H9 (cell line): ENCODE measurements at regions not wholly inside any gene's neighbourhood (a gene's known extent, or its start where the extent isn't known, plus 50 kb on each side); places are given as distances from the start of the nearest gene placed in this dataset.

ENCODE experiments used
- DNase-seq: peaks from one replicate; pipeline ENCODE4 v3.0.0-alpha.2; 2017
- H2AFZ ChIP-seq: one replicate; pipeline ENCODE4 v1.6.1; 2013; ENCODE audit warnings: mild to moderate bottlenecking, low read length, control low read depth, moderate library complexity
- H2AK5ac ChIP-seq: 2 replicates; pipeline ENCODE4 v1.6.1; 2013; ENCODE audit warnings: low read length, control low read depth, mixed read lengths; ENCODE audit not compliant: insufficient read length
- H2BK120ac ChIP-seq: one replicate; pipeline ENCODE4 v1.6.1; 2013; ENCODE audit warnings: low read depth, mild to moderate bottlenecking, low read length, control low read depth, inconsistent platforms; ENCODE audit not compliant: poor library complexity, severe bottlenecking
- H2BK12ac ChIP-seq: 2 replicates; pipeline ENCODE4 v1.6.1; 2013; ENCODE audit warnings: low read length, control low read depth, mixed read lengths, low read depth; ENCODE audit not compliant: insufficient read length
- H2BK15ac ChIP-seq: 2 replicates; pipeline ENCODE4 v1.6.1; 2013; ENCODE audit warnings: low read depth, low read length, control low read depth
- H2BK20ac ChIP-seq: one replicate; pipeline ENCODE4 v1.6.1; 2013; ENCODE audit warnings: low read depth, mild to moderate bottlenecking, low read length, control low read depth, inconsistent platforms; ENCODE audit not compliant: poor library complexity, severe bottlenecking
- H2BK5ac ChIP-seq: 2 replicates; pipeline ENCODE4 v1.6.1; 2013; ENCODE audit warnings: low read length, control low read depth, mixed read lengths; ENCODE audit not compliant: insufficient read length
- H3K14ac ChIP-seq: 2 replicates; pipeline ENCODE4 v1.6.1; 2013; ENCODE audit warnings: low read length, control low read depth; ENCODE audit not compliant: insufficient read depth
- H3K18ac ChIP-seq: 2 replicates; pipeline ENCODE4 v1.6.1; 2013; ENCODE audit warnings: low read depth, mild to moderate bottlenecking, mixed read lengths, low read length, control low read depth; ENCODE audit not compliant: insufficient read length
- H3K23ac ChIP-seq: 2 replicates; pipeline ENCODE4 v1.6.1; 2013; ENCODE audit warnings: low read length, control low read depth, mixed read lengths, low read depth; ENCODE audit not compliant: insufficient read length
- H3K23me2 ChIP-seq: 2 replicates; pipeline ENCODE4 v1.6.1; 2013; ENCODE audit warnings: low read depth, mild to moderate bottlenecking, mixed read lengths, low read length, control low read depth; ENCODE audit not compliant: insufficient read length, poor library complexity, severe bottlenecking
- H3K27ac ChIP-seq: 2 replicates; pipeline ENCODE4 v1.5.1; 2013; ENCODE audit warnings: low read length, control low read depth, mixed read lengths, low read depth; ENCODE audit not compliant: insufficient read length
- H3K27me3 ChIP-seq: 2 replicates; pipeline ENCODE4 v1.6.1; 2013; ENCODE audit warnings: low read length, control low read depth, inconsistent platforms; ENCODE audit not compliant: insufficient read depth
- H3K4ac ChIP-seq: 2 replicates; pipeline ENCODE4 v1.6.1; 2013; ENCODE audit warnings: low read depth, mild to moderate bottlenecking, control low read depth, inconsistent platforms, low read length, moderate library complexity
- H3K4me1 ChIP-seq: 2 replicates; pipeline ENCODE4 v1.6.1; 2013; ENCODE audit warnings: low read length, control low read depth, inconsistent platforms; ENCODE audit not compliant: insufficient read depth
- H3K4me2 ChIP-seq: 2 replicates; pipeline ENCODE4 v1.6.1; 2013; ENCODE audit warnings: low read length, control low read depth, mixed read lengths; ENCODE audit not compliant: insufficient read length, insufficient read depth
- H3K56ac ChIP-seq: 2 replicates; pipeline ENCODE4 v1.6.1; 2013; ENCODE audit warnings: low read depth, mild to moderate bottlenecking, mixed read lengths, low read length, control low read depth; ENCODE audit not compliant: insufficient read length
- H3K79me1 ChIP-seq: 2 replicates; pipeline ENCODE4 v1.6.1; 2013; ENCODE audit warnings: low read depth, mild to moderate bottlenecking, moderate library complexity, low read length, control low read depth, inconsistent platforms; ENCODE audit not compliant: insufficient read depth, poor library complexity, severe bottlenecking
- H3K79me2 ChIP-seq: 2 replicates; pipeline ENCODE4 v1.6.1; 2013; ENCODE audit warnings: low read length, control low read depth, inconsistent platforms; ENCODE audit not compliant: insufficient read depth
- H3K9ac ChIP-seq: 2 replicates; pipeline ENCODE4 v1.6.1; 2013; ENCODE audit warnings: low read length, control low read depth, mixed read lengths; ENCODE audit not compliant: insufficient read length; ENCODE audit errors: extremely low read depth
- H3K9me3 ChIP-seq: one replicate; pipeline ENCODE4 v1.6.1; 2013; ENCODE audit warnings: low read depth, low read length, inconsistent platforms; ENCODE audit not compliant: control insufficient read depth
- H3T11ph ChIP-seq: one replicate; pipeline ENCODE4 v1.6.1; 2013; ENCODE audit warnings: mild to moderate bottlenecking, low read length, control low read depth, inconsistent platforms
- H4K20me1 ChIP-seq: one replicate; pipeline ENCODE4 v1.6.1; 2013; ENCODE audit not compliant: control insufficient read depth, insufficient read length, insufficient read depth
- H4K5ac ChIP-seq: 2 replicates; pipeline ENCODE4 v1.6.1; 2013; ENCODE audit warnings: low read depth, mild to moderate bottlenecking, mixed read lengths, low read length, control low read depth; ENCODE audit not compliant: insufficient read length
- H4K8ac ChIP-seq: replicated peaks from 2 replicates; pipeline ENCODE4 v1.6.1; 2013; ENCODE audit warnings: low read length, control low read depth, mixed read lengths, low read depth; ENCODE audit not compliant: insufficient read length
- H4K91ac ChIP-seq: 2 replicates; pipeline ENCODE4 v1.6.1; 2013; ENCODE audit warnings: low read depth, mild to moderate bottlenecking, moderate library complexity, mixed read lengths, low read length, control low read depth; ENCODE audit not compliant: insufficient read length
- H3K27ac Mint-ChIP-seq, 3 experiments: 2 replicates in 2 of 3; 3 replicates in 1 of 3; pipeline ENCODE4 v1.8.0; 2020 to 2021; ENCODE audit warnings: mixed read lengths in 3 of 3, mild to moderate bottlenecking in 1 of 3, moderate library complexity in 1 of 3
- H3K27me3 Mint-ChIP-seq: 2 replicates; pipeline ENCODE4 v1.8.0; 2021; ENCODE audit warnings: low read depth, mild to moderate bottlenecking, moderate library complexity, mixed read lengths
- H3K36me3 Mint-ChIP-seq, 3 experiments: 2 replicates in 2 of 3; 3 replicates in 1 of 3; pipeline ENCODE4 v1.8.0; 2020 to 2021; ENCODE audit warnings: low read depth in 3 of 3, mixed read lengths in 3 of 3; ENCODE audit not compliant: insufficient read depth in 1 of 3
- H3K4me1 Mint-ChIP-seq, 2 experiments: 2 replicates each; pipeline ENCODE4 v1.8.0; 2020; ENCODE audit warnings: mixed read lengths in 2 of 2
- H3K4me3 Mint-ChIP-seq, 2 experiments: 2 replicates in 1 of 2; 3 replicates in 1 of 2; pipeline ENCODE4 v1.8.0; 2020 to 2021; ENCODE audit warnings: mild to moderate bottlenecking in 2 of 2, mixed read lengths in 2 of 2, moderate library complexity in 1 of 2
- H3K9me3 Mint-ChIP-seq, 2 experiments: 2 replicates in 1 of 2; 3 replicates in 1 of 2; pipeline ENCODE4 v1.8.0; 2020; ENCODE audit warnings: mild to moderate bottlenecking in 2 of 2, mixed read lengths in 2 of 2, moderate library complexity in 1 of 2
- WGBS: extraction: QIAGEN DNeasy Blood & Tissue Kit; methylation state at CpG from one replicate; pipeline ENCODE4 v1.1.7; 2013; ENCODE audit warnings: missing lambda C conversion rate, low lambda C conversion rate, mixed read lengths; ENCODE audit not compliant: insufficient read length; ENCODE audit errors: extremely low coverage; 5-methylcytosine and 5-hydroxymethylcytosine counted together
- TF ChIP-seq, protein P1 (sequence below): fragments of 200-600 bp; sonication (generic); conservative IDR thresholded peaks from 3 replicates; pipeline ENCODE4 v1.8.0; 2021; ENCODE audit warnings: antibody characterized with exemption, mild to moderate bottlenecking

DNA sequence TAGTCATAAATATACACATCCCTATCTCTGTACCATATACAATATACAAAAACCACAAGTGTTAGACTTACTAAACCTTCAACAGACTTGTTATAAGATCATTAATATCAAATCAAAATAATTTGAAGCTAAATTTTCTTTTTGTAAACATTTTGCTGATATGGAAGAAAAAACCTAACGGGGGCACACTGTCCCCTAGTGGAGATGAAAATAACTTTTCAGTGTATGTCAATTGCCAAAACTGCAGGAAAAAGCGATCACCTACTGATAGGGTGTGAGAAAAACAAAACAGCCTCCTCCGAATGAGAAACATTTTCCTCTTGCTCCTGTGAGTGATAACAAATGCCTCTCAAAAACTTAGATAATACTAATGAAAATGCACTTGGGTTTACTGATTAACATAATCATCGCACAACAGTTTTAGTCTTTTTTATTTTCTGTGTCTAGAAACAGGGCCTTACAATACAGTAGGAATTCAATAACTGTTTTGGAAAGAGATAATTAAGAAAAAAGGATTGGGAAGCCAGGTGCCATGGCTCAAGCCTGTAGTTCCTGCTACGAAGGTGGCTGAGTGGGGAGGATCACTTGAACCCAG lies 322.7 kb downstream of the CRPPA start:
- Histone ChIP-seq H3K23me2 (no peaks in the 10 kb centered on the region), H3T11ph (no peak overlapping the region), H3K4ac (no peak overlapping the region), H4K20me1 (no peaks in the 10 kb centered on the region), H3K14ac (no peak overlapping the region), H2BK15ac (no peak overlapping the region), H4K91ac (no peak overlapping the region), H3K4me2 (no peak overlapping the region), H4K8ac (no peak overlapping the region), H3K18ac (no peak overlapping the region), H3K9me3 (no peaks in the 10 kb centered on the region), H3K23ac (no peak overlapping the region), H4K5ac (no peak overlapping the region), H3K27me3 (no peaks in the 10 kb centered on the region), H3K79me2 (no peaks in the 10 kb centered on the region), H2BK5ac (no peak overlapping the region), H2BK12ac (no peak overlapping the region), H2BK20ac (no peak overlapping the region), H3K9ac (no peak overlapping the region), H2BK120ac (no peak overlapping the region), H3K27ac (no peak overlapping the region), H3K4me1 (0 out of 2 replicates have a peak, but pooled peaks cover 2% of the 10 kb centered on the region), H3K79me1 (no peaks in the 10 kb centered on the region), H2AFZ (no peak overlapping the region), H3K56ac (no peak overlapping the region), H2AK5ac (no peak overlapping the region)
- Mint-ChIP-seq H3K27ac (peak overlapping the region; percentile 29 to 89 (median 33); a peak in 4 of 7 replicates), H3K4me1 (peaks cover 10 to 14% of the 10 kb centered on the region in 2 experiments), H3K27me3 (no peaks in the 10 kb centered on the region), H3K4me3 (no peak overlapping the region), H3K9me3 (peaks cover 5 to 12% of the 10 kb centered on the region in 2 experiments; a peak in 4 of 5 replicates), H3K36me3 (peaks cover 0 to 10% (median 3%) of the 10 kb centered on the region in 3 experiments; a peak in 2 of 7 replicates)
- TF ChIP-seq, protein P1, sequence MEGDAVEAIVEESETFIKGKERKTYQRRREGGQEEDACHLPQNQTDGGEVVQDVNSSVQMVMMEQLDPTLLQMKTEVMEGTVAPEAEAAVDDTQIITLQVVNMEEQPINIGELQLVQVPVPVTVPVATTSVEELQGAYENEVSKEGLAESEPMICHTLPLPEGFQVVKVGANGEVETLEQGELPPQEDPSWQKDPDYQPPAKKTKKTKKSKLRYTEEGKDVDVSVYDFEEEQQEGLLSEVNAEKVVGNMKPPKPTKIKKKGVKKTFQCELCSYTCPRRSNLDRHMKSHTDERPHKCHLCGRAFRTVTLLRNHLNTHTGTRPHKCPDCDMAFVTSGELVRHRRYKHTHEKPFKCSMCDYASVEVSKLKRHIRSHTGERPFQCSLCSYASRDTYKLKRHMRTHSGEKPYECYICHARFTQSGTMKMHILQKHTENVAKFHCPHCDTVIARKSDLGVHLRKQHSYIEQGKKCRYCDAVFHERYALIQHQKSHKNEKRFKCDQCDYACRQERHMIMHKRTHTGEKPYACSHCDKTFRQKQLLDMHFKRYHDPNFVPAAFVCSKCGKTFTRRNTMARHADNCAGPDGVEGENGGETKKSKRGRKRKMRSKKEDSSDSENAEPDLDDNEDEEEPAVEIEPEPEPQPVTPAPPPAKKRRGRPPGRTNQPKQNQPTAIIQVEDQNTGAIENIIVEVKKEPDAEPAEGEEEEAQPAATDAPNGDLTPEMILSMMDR, result peak; percentile 90
- DNase-seq, result no peak
- no CpG with 5 or more reads among the region's 5 CpGs for WGBS
